CD4-positive, alpha-beta T cell treated with Interferon gamma for 1 hour (primary cell): ENCODE measurements at regions not wholly inside any gene's neighbourhood (a gene's known extent, or its start where the extent isn't known, plus 50 kb on each side); places are given as distances from the start of the nearest gene placed in this dataset.
A peak's percentile ranks its signal among the peaks of the same experiment; 100 is the strongest.

Experiments
- DNase-seq: peaks from one replicate; pipeline ENCODE4 v3.0.0-alpha.2; 2020

GRCh38 chr6:21895555-21895954 lies 302.0 kb downstream of the SOX4 start:
- no peak for DNase-seq

- no peak for DNase-seq
Observed at GRCh38 chr6:21898107-21898796, 304.7 kb downstream of the SOX4 start.

- no peak for DNase-seq
Observed at GRCh38 chr6:21899708-21900107, 306.2 kb downstream of the SOX4 start.

- DNase-seq = no peak
Observed at GRCh38 chr6:21900730-21901129, 307.2 kb downstream of the SOX4 start.

- DNase-seq = no peak
Observed at GRCh38 chr6:21902628-21903169, 309.1 kb downstream of the SOX4 start.

- no peak for DNase-seq
Observed at GRCh38 chr6:21905531-21905930, 312.0 kb downstream of the SOX4 start.

GRCh38 chr6:21906826-21907225 lies 313.3 kb downstream of the SOX4 start:
- no peak for DNase-seq

GRCh38 chr6:21907291-21907690 lies 313.7 kb downstream of the SOX4 start:
- no peak for DNase-seq

- DNase-seq = no peak
Observed at GRCh38 chr6:21908161-21908848, 314.8 kb downstream of the SOX4 start.

- DNase-seq = no peak
Observed at GRCh38 chr6:21909321-21909720, 315.8 kb downstream of the SOX4 start.

- DNase-seq = no peak
Observed at GRCh38 chr6:21911208-21911607, 317.7 kb downstream of the SOX4 start.

GRCh38 chr6:21912151-21912832 lies 318.7 kb downstream of the SOX4 start:
- no peak for DNase-seq

- DNase-seq = peak; percentile 23
Observed at GRCh38 chr6:21914121-21914973, 320.8 kb downstream of the SOX4 start.

- DNase-seq = no peak
Observed at GRCh38 chr6:21915707-21916260, 322.2 kb downstream of the SOX4 start.

- no peak for DNase-seq
Observed at GRCh38 chr6:21918041-21918440, 324.5 kb downstream of the SOX4 start.

- DNase-seq = no peak
Observed at GRCh38 chr6:21918666-21919065, 325.1 kb downstream of the SOX4 start.

- DNase-seq = no peak
Observed at GRCh38 chr6:21922086-21922485, 328.5 kb downstream of the SOX4 start.

GRCh38 chr6:21924002-21924401 lies 330.5 kb downstream of the SOX4 start:
- DNase-seq = no peak

GRCh38 chr6:21928827-21929226 lies 335.3 kb downstream of the SOX4 start:
- no peak for DNase-seq

GRCh38 chr6:21931641-21932335 lies 338.2 kb downstream of the SOX4 start:
- no peak for DNase-seq

GRCh38 chr6:21933351-21933750 lies 339.8 kb downstream of the SOX4 start:
- no peak for DNase-seq

- DNase-seq = no peak
Observed at GRCh38 chr6:21935142-21935541, 341.6 kb downstream of the SOX4 start.
